Neuronal stem cell (in vitro differentiated cells): ENCODE measurements at regions not wholly inside any gene's neighbourhood (a gene's known extent, or its start where the extent isn't known, plus 50 kb on each side); places are given as distances from the start of the nearest gene placed in this dataset.
"Not testable (repeated sequence)": the region's sequence is repeated elsewhere in the genome, so short reads cannot be mapped to it uniquely, and the experiment has no call there.

Source experiments
- DNase-seq: peaks from one replicate; pipeline ENCODE4 v3.0.0-alpha.2; 2013; ENCODE audit warnings: low spot score
- H2AFZ ChIP-seq: one replicate; pipeline ENCODE4 v1.6.1; 2013; ENCODE audit warnings: mild to moderate bottlenecking, low read length, inconsistent platforms
- H2AK5ac ChIP-seq: 2 replicates; pipeline ENCODE4 v1.6.1; 2013; ENCODE audit warnings: low read depth, mild to moderate bottlenecking, inconsistent platforms, low read length, moderate library complexity, mixed read lengths
- H2BK120ac ChIP-seq: 2 replicates; pipeline ENCODE4 v1.6.1; 2013; ENCODE audit warnings: low read depth, mild to moderate bottlenecking, inconsistent platforms, low read length, moderate library complexity, mixed read lengths
- H2BK12ac ChIP-seq: one replicate; pipeline ENCODE4 v1.6.1; 2013; ENCODE audit warnings: low read length, inconsistent platforms
- H2BK15ac ChIP-seq: 2 replicates; pipeline ENCODE4 v1.6.1; 2013; ENCODE audit warnings: mild to moderate bottlenecking, low read length, inconsistent platforms, mixed read lengths
- H2BK5ac ChIP-seq: one replicate; pipeline ENCODE4 v1.6.1; 2013; ENCODE audit warnings: inconsistent platforms, mild to moderate bottlenecking, low read length, moderate library complexity
- H3K14ac ChIP-seq: one replicate; pipeline ENCODE4 v1.6.1; 2013; ENCODE audit warnings: low read length, inconsistent platforms
- H3K18ac ChIP-seq: 2 replicates; pipeline ENCODE4 v1.6.1; 2013; ENCODE audit warnings: low read length, inconsistent platforms
- H3K23ac ChIP-seq: 2 replicates; pipeline ENCODE4 v1.6.1; 2013; ENCODE audit warnings: low read depth, mild to moderate bottlenecking, mixed read lengths, low read length, inconsistent platforms; ENCODE audit not compliant: poor library complexity
- H3K27ac ChIP-seq: replicated peaks from 3 replicates; pipeline ENCODE4 v1.5.1; 2013; ENCODE audit warnings: low read length, inconsistent platforms
- H3K27me3 ChIP-seq, 3 experiments: 2 replicates each; pipeline ENCODE4 v1.6.1; 2013; ENCODE audit warnings: low read length in 3 of 3, mild to moderate bottlenecking in 2 of 3, inconsistent platforms in 1 of 3, low read depth in 1 of 3, mixed read lengths in 1 of 3, moderate library complexity in 1 of 3; ENCODE audit not compliant: control insufficient read depth in 3 of 3, insufficient read depth in 3 of 3
- H3K36me3 ChIP-seq, 2 donors: replicated peaks in 1 of 2; 2 replicates each; pipeline ENCODE4 v1.6.1; 2013; ENCODE audit warnings: low read length in 2 of 2; ENCODE audit not compliant: control insufficient read depth in 2 of 2, insufficient read depth in 2 of 2
- H3K4ac ChIP-seq: 2 replicates; pipeline ENCODE4 v1.6.1; 2013; ENCODE audit warnings: inconsistent platforms, mild to moderate bottlenecking, low read length, moderate library complexity
- H3K4me1 ChIP-seq, 2 donors: 1 replicate in 1 of 2; 2 replicates in 1 of 2; pipeline ENCODE4 v1.6.1; 2013; ENCODE audit warnings: low read length in 2 of 2, low read depth in 1 of 2; ENCODE audit not compliant: control insufficient read depth in 2 of 2, insufficient read depth in 1 of 2
- H3K4me2 ChIP-seq: one replicate; pipeline ENCODE4 v1.6.1; 2013; ENCODE audit warnings: mild to moderate bottlenecking, low read length, inconsistent platforms; ENCODE audit not compliant: insufficient read depth, poor library complexity, severe bottlenecking
- H3K4me3 ChIP-seq, 2 donors: 2 replicates each; pipeline ENCODE4 v1.5.1; 2013; ENCODE audit warnings: low read length in 2 of 2, mild to moderate bottlenecking in 2 of 2, inconsistent platforms in 1 of 2, moderate library complexity in 1 of 2
- H3K79me1 ChIP-seq: one replicate; pipeline ENCODE4 v1.6.1; 2013; ENCODE audit warnings: low read depth, mild to moderate bottlenecking, inconsistent platforms, low read length, moderate library complexity
- H3K9ac ChIP-seq: one replicate; pipeline ENCODE4 v1.6.1; 2013; ENCODE audit warnings: mild to moderate bottlenecking, low read depth, low read length, inconsistent platforms; ENCODE audit not compliant: poor library complexity
- H3K9me3 ChIP-seq, 2 donors: replicated peaks in 1 of 2; 2 replicates each; pipeline versions ENCODE3 to v1.6.1; 2013; ENCODE audit warnings: low read length in 2 of 2, mild to moderate bottlenecking in 2 of 2, inconsistent platforms in 1 of 2, low read depth in 1 of 2, mixed read lengths in 1 of 2, moderate library complexity in 1 of 2; ENCODE audit not compliant: control insufficient read depth in 2 of 2, insufficient read depth in 1 of 2
- H4K8ac ChIP-seq: one replicate; pipeline ENCODE4 v1.6.1; 2013; ENCODE audit warnings: low read depth, mild to moderate bottlenecking, inconsistent platforms, low read length, moderate library complexity
- H4K91ac ChIP-seq: one replicate; pipeline ENCODE4 v1.6.1; 2013; ENCODE audit warnings: low read length, low read depth, mild to moderate bottlenecking, inconsistent platforms; ENCODE audit not compliant: poor library complexity
- WGBS, 2 donors: extraction: QIAGEN DNeasy Blood & Tissue Kit; methylation state at CpG; one replicate each; pipeline ENCODE4 v1.1.7; 2013; ENCODE audit warnings: missing lambda C conversion rate in 2 of 2, mixed read lengths in 1 of 2; ENCODE audit not compliant: insufficient read length in 2 of 2, insufficient replicate concordance in 1 of 2; ENCODE audit errors: extremely low coverage in 2 of 2; 5-methylcytosine and 5-hydroxymethylcytosine counted together

DNA sequence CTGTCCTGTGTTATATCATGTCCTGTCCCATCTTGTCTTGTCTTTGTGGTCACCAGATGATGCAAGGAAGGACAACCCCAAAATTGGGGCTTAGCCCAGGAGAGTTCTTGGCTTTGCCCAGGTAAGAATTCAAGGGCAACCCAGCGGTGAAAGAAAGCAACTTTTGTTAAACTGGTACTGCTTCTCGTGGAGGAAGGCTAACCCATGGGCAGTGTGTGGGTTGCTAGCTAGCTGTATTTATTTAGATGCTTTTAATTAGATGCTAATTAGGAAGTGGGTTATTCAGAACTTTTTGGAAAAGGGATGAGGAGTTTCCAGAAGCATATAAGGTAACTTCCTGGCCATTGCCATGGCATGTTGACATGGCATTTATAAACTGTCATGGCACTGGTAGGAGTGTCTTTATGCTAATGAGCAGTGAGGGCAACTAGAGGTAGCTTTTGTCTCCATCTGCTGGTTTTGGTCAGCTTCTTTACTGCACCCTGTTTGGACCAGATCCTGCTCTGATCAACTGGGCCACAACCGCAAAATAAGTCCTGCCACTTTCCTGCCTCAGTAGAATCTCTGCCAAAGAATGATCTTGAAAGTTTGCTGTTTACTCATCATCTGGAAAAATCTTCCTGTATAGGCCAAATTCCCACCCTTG lies 95.8 kb upstream of the FCGR1A start:
- H3K23ac ChIP-seq, H2BK12ac ChIP-seq, H4K8ac ChIP-seq, H2AK5ac ChIP-seq, H3K4me2 ChIP-seq, H3K4me3 ChIP-seq, H2BK15ac ChIP-seq, DNase-seq, H3K14ac ChIP-seq, H3K27me3 ChIP-seq, H3K79me1 ChIP-seq, H4K91ac ChIP-seq, H3K27ac ChIP-seq, H3K18ac ChIP-seq, H3K4me1 ChIP-seq, H3K9me3 ChIP-seq, H2AFZ ChIP-seq, H2BK120ac ChIP-seq, H3K36me3 ChIP-seq, H3K4ac ChIP-seq, H3K9ac ChIP-seq, H2BK5ac ChIP-seq: not testable (repeated sequence)
- WGBS, 2 donors: no CpG with 5 or more reads among the region's 3 CpGs

DNA sequence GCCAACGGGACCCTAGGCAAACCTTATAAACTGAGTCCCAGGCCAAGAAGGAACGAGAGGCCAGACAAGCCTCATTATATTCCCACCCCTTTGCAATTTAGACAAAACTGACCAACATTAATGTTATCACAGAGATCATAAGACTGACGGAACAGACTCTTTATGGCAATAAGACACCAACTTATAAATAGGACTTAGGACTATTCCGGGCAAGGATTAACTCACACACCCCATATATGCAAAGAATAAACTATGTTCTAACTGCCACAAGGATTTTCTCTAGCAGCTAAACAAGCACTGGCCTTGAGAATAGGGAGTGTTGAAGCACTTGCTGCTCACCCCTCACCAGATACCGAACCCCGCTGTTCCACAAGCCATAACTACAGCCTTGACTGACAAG lies 91.1 kb upstream of the FCGR1A start:
- not testable (repeated sequence) for H4K91ac ChIP-seq, H3K4me1 ChIP-seq, H3K4me3 ChIP-seq, H3K23ac ChIP-seq, H2BK12ac ChIP-seq, H2AFZ ChIP-seq, H3K4ac ChIP-seq, H2BK120ac ChIP-seq, DNase-seq, H3K27me3 ChIP-seq, H3K14ac ChIP-seq, H2AK5ac ChIP-seq, H3K79me1 ChIP-seq, H2BK15ac ChIP-seq, H2BK5ac ChIP-seq, H3K9me3 ChIP-seq, H3K9ac ChIP-seq, H3K27ac ChIP-seq, H4K8ac ChIP-seq, H3K4me2 ChIP-seq, H3K18ac ChIP-seq, H3K36me3 ChIP-seq
- WGBS, 2 donors: no CpG with 5 or more reads among the region's 6 CpGs

DNA sequence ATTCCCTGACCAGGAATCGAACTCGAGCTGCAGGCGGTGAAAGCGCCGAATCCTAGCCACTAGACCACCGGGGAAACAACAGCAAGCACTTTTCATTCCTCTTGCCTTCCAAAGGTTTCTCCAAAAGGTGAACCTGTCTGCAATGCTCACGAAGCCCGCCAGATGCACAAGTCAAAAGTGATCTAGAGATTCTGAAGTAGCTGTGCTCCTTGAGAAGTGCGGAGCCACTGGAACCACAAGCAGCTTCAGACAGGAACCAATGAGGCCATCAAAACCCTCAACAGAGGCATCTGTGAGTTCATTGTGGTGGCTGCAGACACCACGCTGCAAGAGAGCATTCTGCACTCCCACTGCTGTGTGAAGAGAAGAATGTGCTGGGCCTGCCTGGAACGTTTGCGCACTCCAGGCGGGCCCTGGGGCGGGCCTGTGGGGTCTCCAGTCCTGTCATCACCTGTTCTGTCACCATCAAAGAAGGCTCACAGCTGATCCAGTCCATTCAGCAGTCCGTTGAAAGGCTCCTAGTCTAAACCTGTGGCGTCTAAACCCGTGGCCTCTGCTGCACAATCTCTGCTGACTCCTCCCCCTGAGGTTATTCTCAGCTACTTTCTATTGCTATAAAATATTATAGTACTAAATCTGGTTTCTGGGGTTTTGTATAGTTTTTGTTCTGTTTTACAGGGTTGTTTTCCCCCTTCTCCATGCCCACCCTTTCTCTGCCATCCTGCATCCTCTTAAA lies 89.5 kb upstream of the FCGR1A start:
- H3K27me3 ChIP-seq, H2AK5ac ChIP-seq, H4K91ac ChIP-seq, H3K79me1 ChIP-seq, DNase-seq, H4K8ac ChIP-seq, H3K36me3 ChIP-seq, H3K9me3 ChIP-seq, H3K27ac ChIP-seq, H3K23ac ChIP-seq, H2BK15ac ChIP-seq, H3K4me2 ChIP-seq, H3K18ac ChIP-seq, H3K14ac ChIP-seq, H2BK5ac ChIP-seq, H2BK120ac ChIP-seq, H3K9ac ChIP-seq, H2AFZ ChIP-seq, H3K4me3 ChIP-seq, H3K4ac ChIP-seq, H2BK12ac ChIP-seq, H3K4me1 ChIP-seq: not testable (repeated sequence)
- WGBS, 2 donors: no CpG with 5 or more reads among the region's 17 CpGs

DNA sequence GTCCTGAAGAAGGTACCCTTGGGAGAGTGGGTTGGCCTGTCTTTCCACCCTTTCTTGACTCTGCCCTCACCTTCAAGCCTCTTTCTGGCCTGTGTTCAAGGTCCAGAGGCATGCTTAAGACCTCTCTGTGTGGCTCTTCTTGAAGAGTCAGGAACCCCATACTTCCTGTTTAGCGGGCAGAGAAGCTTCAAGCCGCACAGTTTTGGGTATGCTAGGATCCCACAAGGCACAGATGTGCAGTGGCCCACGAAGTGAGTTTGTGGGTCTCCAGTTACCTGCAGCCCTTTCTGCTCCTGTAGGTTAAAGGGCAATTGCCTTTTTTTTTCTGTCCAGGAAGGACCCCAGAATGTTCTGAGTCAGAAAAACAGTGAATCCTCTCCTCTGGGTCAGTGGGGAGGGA lies 87.4 kb upstream of the FCGR1A start:
- not testable (repeated sequence) for DNase-seq

More for the DNA sequence above, 87.4 kb upstream of the FCGR1A start:
- not testable (repeated sequence) for H4K91ac ChIP-seq, H2BK15ac ChIP-seq, H3K4me1 ChIP-seq, H3K14ac ChIP-seq, H2BK120ac ChIP-seq, H3K36me3 ChIP-seq, H3K9ac ChIP-seq, H3K79me1 ChIP-seq, H2AFZ ChIP-seq, H3K9me3 ChIP-seq, H2BK12ac ChIP-seq, H2BK5ac ChIP-seq, H3K4me3 ChIP-seq, H4K8ac ChIP-seq, H3K4me2 ChIP-seq, H3K18ac ChIP-seq, H3K23ac ChIP-seq, H3K27ac ChIP-seq, H3K4ac ChIP-seq, H2AK5ac ChIP-seq, H3K27me3 ChIP-seq
- no CpG with 5 or more reads among the region's 3 CpGs for WGBS, 2 donors
